Endothelial cell (in vitro differentiated cells): ENCODE measurements at regions not wholly inside any gene's neighbourhood (a gene's known extent, or its start where the extent isn't known, plus 50 kb on each side); places are given as distances from the start of the nearest gene placed in this dataset.

ENCODE experiments used
- DNase-seq: peaks from one replicate; pipeline ENCODE4 v3.0.0; 2021; ENCODE audit warnings: low spot score
- H3K27ac Mint-ChIP-seq: one replicate; pipeline ENCODE4 v1.8.0; 2021; ENCODE audit warnings: mixed read lengths, inconsistent platforms; ENCODE audit not compliant: unreplicated experiment
- H3K27me3 Mint-ChIP-seq: one replicate; pipeline ENCODE4 v1.8.0; 2021; ENCODE audit warnings: mild to moderate bottlenecking, moderate library complexity, mixed read lengths, inconsistent platforms; ENCODE audit not compliant: unreplicated experiment
- H3K36me3 Mint-ChIP-seq: one replicate; pipeline ENCODE4 v1.8.0; 2021; ENCODE audit warnings: mild to moderate bottlenecking, low read depth, mixed read lengths, inconsistent platforms; ENCODE audit not compliant: unreplicated experiment
- H3K4me1 Mint-ChIP-seq: one replicate; pipeline ENCODE4 v1.8.0; 2021; ENCODE audit warnings: mild to moderate bottlenecking, mixed read lengths, inconsistent platforms; ENCODE audit not compliant: unreplicated experiment
- H3K4me3 Mint-ChIP-seq: one replicate; pipeline ENCODE4 v1.8.0; 2021; ENCODE audit warnings: mild to moderate bottlenecking, mixed read lengths, inconsistent platforms; ENCODE audit not compliant: unreplicated experiment
- H3K9me3 Mint-ChIP-seq: one replicate; pipeline ENCODE4 v1.8.0; 2021; ENCODE audit warnings: mixed read lengths, inconsistent platforms; ENCODE audit not compliant: unreplicated experiment
- CTCF ChIP-seq: fragments of 200-600 bp; sonication (generic); IDR thresholded peaks from one replicate; pipeline ENCODE4 v1.5.0; 2021; ENCODE audit warnings: antibody characterized with exemption; ENCODE audit not compliant: unreplicated experiment

GRCh38 chr10:52701647-52702046, 70.9 kb downstream of the MBL2 start:
- Mint-ChIP-seq H3K4me1 (no peaks in the 10 kb centered on the region), H3K27me3 (no peaks in the 10 kb centered on the region), H3K9me3 (no peaks in the 10 kb centered on the region), H3K27ac (no peak overlapping the region), H3K4me3 (no peak overlapping the region), H3K36me3 (no peaks in the 10 kb centered on the region)
- TF ChIP-seq CTCF = no peak
- no peak for DNase-seq

GRCh38 chr10:52703451-52703850, 69.1 kb downstream of the MBL2 start:
- no peak for TF ChIP-seq CTCF
- DNase-seq = no peak
- no peaks in the 10 kb centered on the region for H3K27me3 Mint-ChIP-seq
- H3K36me3 Mint-ChIP-seq = no peaks in the 10 kb centered on the region
- no peak overlapping the region for H3K4me3 Mint-ChIP-seq
- no peak overlapping the region for H3K27ac Mint-ChIP-seq
- no peaks in the 10 kb centered on the region for H3K9me3 Mint-ChIP-seq
- H3K4me1 Mint-ChIP-seq = no peaks in the 10 kb centered on the region

- no peak for TF ChIP-seq CTCF
- Mint-ChIP-seq H3K27me3 (no peaks in the 10 kb centered on the region), H3K4me1 (no peaks in the 10 kb centered on the region), H3K27ac (no peak overlapping the region), H3K36me3 (no peaks in the 10 kb centered on the region), H3K4me3 (no peak overlapping the region), H3K9me3 (no peaks in the 10 kb centered on the region)
- DNase-seq = no peak
These were observed 68.7 kb downstream of the MBL2 start for GRCh38 chr10:52703898-52704297.

- TF ChIP-seq CTCF = no peak
- H3K9me3 Mint-ChIP-seq = no peaks in the 10 kb centered on the region
- H3K4me1 Mint-ChIP-seq = no peaks in the 10 kb centered on the region
- H3K36me3 Mint-ChIP-seq = no peaks in the 10 kb centered on the region
- peaks cover 2% of the 10 kb centered on the region for H3K27me3 Mint-ChIP-seq
- no peak for DNase-seq
- no peak overlapping the region for H3K27ac Mint-ChIP-seq
- no peak overlapping the region for H3K4me3 Mint-ChIP-seq
These were observed 66.1 kb downstream of the MBL2 start for GRCh38 chr10:52706332-52707070.
